ENCODE measurements at regions not wholly inside any gene's neighbourhood (a gene's known extent, or its start where the extent isn't known, plus 50 kb on each side); places are given as distances from the start of the nearest gene placed in this dataset.

DNA sequence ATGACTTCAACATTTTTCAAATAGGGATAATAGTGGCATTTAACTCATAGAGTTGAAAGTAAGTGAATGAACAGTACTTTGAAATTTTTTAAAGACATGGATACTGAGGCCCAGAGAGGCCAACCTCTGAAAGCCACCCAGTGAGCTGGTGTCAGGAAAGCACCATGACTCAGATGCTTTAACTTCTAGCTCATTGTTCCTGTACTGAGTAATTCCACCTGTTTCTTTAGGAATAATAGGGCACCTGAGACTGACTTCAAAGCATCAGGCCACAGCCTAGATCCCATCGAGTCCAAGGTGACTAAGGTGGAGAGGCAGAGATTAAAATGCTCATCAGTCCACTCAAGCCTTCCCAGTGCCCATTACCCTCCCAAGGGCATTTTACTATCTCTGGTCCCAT, 491.8 kb upstream of the TENM4 start:
- Histone ChIP-seq H3K27me3 (ENCODE audit: insufficient read depth, poor library complexity, severe bottlenecking) (no peaks in the 10 kb centered on the region), H3K4me3 (replicated peaks; ENCODE audit: insufficient read depth, low read length) (no peak overlapping the region), H3K27ac (replicated peaks) (no peak overlapping the region)
- DNase-seq (ENCODE audit: low read depth in 1 of 2, low spot score in 1 of 2) = no peak
- TF ChIP-seq POLR2AphosphoS5 (IDR thresholded peaks at IDR 0.05; ENCODE audit: low read depth) (no peak), SPI1 (IDR thresholded peaks at IDR 0.05; ENCODE audit: borderline replicate concordance, low read depth) (no peak), GABPA (IDR thresholded peaks at IDR 0.05; ENCODE audit: low read depth) (no peak)
- TF ChIP-seq, protein P1, sequence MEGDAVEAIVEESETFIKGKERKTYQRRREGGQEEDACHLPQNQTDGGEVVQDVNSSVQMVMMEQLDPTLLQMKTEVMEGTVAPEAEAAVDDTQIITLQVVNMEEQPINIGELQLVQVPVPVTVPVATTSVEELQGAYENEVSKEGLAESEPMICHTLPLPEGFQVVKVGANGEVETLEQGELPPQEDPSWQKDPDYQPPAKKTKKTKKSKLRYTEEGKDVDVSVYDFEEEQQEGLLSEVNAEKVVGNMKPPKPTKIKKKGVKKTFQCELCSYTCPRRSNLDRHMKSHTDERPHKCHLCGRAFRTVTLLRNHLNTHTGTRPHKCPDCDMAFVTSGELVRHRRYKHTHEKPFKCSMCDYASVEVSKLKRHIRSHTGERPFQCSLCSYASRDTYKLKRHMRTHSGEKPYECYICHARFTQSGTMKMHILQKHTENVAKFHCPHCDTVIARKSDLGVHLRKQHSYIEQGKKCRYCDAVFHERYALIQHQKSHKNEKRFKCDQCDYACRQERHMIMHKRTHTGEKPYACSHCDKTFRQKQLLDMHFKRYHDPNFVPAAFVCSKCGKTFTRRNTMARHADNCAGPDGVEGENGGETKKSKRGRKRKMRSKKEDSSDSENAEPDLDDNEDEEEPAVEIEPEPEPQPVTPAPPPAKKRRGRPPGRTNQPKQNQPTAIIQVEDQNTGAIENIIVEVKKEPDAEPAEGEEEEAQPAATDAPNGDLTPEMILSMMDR (IDR thresholded peaks at IDR 0.05; ENCODE audit: insufficient read depth, low read length) = no peak
- TF ChIP-seq, protein P2, sequence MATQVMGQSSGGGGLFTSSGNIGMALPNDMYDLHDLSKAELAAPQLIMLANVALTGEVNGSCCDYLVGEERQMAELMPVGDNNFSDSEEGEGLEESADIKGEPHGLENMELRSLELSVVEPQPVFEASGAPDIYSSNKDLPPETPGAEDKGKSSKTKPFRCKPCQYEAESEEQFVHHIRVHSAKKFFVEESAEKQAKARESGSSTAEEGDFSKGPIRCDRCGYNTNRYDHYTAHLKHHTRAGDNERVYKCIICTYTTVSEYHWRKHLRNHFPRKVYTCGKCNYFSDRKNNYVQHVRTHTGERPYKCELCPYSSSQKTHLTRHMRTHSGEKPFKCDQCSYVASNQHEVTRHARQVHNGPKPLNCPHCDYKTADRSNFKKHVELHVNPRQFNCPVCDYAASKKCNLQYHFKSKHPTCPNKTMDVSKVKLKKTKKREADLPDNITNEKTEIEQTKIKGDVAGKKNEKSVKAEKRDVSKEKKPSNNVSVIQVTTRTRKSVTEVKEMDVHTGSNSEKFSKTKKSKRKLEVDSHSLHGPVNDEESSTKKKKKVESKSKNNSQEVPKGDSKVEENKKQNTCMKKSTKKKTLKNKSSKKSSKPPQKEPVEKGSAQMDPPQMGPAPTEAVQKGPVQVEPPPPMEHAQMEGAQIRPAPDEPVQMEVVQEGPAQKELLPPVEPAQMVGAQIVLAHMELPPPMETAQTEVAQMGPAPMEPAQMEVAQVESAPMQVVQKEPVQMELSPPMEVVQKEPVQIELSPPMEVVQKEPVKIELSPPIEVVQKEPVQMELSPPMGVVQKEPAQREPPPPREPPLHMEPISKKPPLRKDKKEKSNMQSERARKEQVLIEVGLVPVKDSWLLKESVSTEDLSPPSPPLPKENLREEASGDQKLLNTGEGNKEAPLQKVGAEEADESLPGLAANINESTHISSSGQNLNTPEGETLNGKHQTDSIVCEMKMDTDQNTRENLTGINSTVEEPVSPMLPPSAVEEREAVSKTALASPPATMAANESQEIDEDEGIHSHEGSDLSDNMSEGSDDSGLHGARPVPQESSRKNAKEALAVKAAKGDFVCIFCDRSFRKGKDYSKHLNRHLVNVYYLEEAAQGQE (IDR thresholded peaks at IDR 0.05; ENCODE audit: insufficient replicate concordance, low read depth) = no peak

DNA sequence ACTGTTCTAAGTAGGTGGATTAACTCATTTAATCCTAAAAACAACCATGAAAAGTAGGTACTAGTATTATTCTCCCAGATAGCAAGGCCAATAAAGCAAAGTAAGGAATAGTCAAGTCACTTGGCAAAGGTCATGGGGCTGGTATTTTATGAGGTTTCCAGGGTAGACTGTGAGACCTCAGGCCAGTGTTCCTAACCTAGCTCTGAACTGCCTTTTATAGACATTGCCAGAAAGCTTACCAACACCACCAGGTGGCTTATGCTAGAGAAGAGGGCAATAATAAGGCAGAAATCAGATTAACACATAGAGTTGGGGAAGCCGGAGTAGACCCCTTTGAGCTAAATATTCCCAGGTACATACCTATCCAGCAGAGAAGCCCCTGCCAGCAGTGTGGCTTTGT, 490.9 kb upstream of the TENM4 start:
- Histone ChIP-seq H3K27ac (replicated peaks) (no peak overlapping the region), H3K27me3 (ENCODE audit: insufficient read depth, poor library complexity, severe bottlenecking) (no peaks in the 10 kb centered on the region), H3K4me3 (replicated peaks; ENCODE audit: insufficient read depth, low read length) (no peak overlapping the region)
- DNase-seq (ENCODE audit: low read depth in 1 of 2, low spot score in 1 of 2) = no peak
- TF ChIP-seq SPI1 (IDR thresholded peaks at IDR 0.05; ENCODE audit: borderline replicate concordance, low read depth) (no peak), GABPA (IDR thresholded peaks at IDR 0.05; ENCODE audit: low read depth) (no peak), POLR2AphosphoS5 (IDR thresholded peaks at IDR 0.05; ENCODE audit: low read depth) (no peak)
- TF ChIP-seq, protein P1 (IDR thresholded peaks at IDR 0.05; ENCODE audit: insufficient read depth, low read length) = no peak
- TF ChIP-seq, protein P2 (IDR thresholded peaks at IDR 0.05; ENCODE audit: insufficient replicate concordance, low read depth) = no peak

DNA sequence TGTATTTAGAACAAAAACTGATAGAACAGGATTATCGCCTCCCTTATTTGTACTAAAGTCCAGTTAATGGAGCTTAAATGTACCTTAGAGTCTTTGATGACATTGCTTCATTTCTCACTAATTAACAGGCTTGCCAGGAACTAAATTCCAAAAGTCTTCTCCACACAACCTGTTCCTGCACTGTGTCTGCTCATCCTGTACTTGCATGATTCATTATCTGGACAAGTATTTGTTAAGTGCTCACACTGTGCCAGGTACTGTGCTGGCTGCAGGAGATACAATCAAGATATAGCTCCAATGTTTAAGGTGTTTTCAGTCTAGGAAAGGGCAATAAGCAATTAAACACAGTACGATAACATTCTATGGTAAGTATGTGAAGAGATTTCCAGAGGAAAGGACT, 485.9 kb upstream of the TENM4 start:
- H3K27ac ChIP-seq (replicated peaks) = no peak overlapping the region
- DNase-seq (ENCODE audit: low read depth in 1 of 2, low spot score in 1 of 2) = no peak
- no peak overlapping the region for H3K4me3 ChIP-seq (replicated peaks; ENCODE audit: insufficient read depth, low read length)
- no peak for TF ChIP-seq SPI1 (IDR thresholded peaks at IDR 0.05; ENCODE audit: borderline replicate concordance, low read depth)
- TF ChIP-seq, protein P1 (IDR thresholded peaks at IDR 0.05; ENCODE audit: insufficient read depth, low read length) = no peak
- no peak for TF ChIP-seq GABPA (IDR thresholded peaks at IDR 0.05; ENCODE audit: low read depth)
- no peak for TF ChIP-seq POLR2AphosphoS5 (IDR thresholded peaks at IDR 0.05; ENCODE audit: low read depth)
- TF ChIP-seq, protein P2 (IDR thresholded peaks at IDR 0.05; ENCODE audit: insufficient replicate concordance, low read depth) = no peak
- no peaks in the 10 kb centered on the region for H3K27me3 ChIP-seq (ENCODE audit: insufficient read depth, poor library complexity, severe bottlenecking)

All from HL-60 (cell line).